NAMALWA (cell line): ENCODE measurements at regions not wholly inside any gene's neighbourhood (a gene's known extent, or its start where the extent isn't known, plus 50 kb on each side); places are given as distances from the start of the nearest gene placed in this dataset.

Experiments
- DNase-seq: peaks from one replicate; pipeline ENCODE4 v3.0.0-alpha.2; 2015; ENCODE audit warnings: low spot score

DNA sequence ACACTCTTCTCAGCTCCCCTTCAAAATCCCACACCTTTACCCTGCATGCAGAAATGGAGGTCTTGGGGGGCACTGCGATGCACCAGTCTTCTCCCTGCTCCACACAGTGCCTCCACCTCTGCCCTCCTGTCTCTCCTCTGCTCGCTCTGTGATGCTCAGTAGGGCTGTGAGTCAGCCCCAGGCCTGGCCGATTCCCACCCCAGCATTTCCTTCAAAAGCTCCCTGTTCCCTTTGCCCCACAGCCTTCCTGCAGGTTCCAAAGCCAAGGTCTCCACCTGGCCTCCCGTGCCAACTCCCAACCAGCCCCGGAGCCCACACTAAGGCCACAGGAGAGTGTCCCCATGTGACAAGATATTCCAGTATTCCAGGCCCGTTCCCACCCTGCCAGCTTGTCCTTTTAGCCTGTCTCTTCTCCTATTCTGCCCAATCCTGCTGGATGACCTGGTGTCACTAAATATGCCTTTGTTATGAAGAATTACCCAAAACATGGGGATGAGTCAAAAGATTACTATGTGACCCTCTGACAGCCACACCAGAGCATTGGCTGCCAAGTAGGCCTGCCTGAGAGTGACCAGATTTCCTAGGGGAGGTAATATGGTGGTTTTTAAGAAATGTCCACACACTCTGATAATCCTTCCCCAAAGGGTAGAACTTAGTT lies 118.9 kb upstream of the NXT1 start:
- DNase-seq: no peak

DNA sequence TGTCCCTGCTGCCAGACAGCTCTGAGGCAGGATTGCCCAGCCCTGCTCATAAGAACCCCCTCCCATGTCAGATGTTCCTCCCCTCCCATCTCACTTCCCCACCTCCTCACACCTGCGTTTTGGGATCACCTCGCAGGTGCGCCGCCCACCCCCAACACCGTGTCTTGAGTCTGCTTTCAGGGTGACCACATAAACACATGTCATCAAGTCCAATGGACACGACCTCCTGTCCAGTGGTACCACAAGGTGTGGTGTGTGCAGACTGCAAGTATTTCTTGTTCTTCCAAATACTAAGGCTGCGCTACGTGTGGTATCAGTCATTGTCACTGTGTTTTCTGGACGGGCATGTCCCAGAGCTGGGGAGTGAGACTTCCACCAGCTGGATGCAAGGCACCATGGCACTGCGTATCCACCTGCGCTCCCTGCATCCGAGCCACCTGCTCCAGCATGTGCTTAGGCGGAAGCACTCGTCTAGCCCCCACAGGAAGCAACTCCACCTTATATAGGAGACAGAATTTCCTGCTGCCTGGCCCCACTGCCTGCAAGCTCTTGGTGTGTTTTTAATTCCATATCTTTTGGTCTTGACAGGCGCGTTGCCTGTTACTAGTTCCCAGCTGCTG lies 119.7 kb upstream of the NXT1 start:
- DNase-seq: no peak

DNA sequence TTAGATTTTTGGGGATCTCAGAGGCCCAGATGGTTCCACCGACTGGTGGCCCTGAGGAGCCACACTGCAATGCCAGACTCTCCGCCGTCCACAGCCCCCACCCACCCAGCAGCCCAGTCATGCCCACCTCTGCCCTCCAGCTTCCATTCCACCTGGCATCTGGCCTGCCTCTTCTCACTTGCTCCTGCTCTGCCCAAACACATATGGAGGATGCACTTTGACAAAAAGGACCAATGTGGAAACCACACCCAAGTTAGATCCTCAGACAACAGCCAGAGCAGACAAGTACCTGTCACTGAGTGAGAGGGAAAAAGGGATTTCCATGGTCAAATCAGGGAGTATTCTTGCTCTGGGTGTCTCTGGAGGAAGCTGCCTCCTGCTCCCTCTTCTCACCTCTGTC lies 120.6 kb upstream of the NXT1 start:
- no peak for DNase-seq

GRCh38 chr20:23228912-23229311 lies 121.7 kb upstream of the NXT1 start:
- DNase-seq: no peak

GRCh38 chr20:23227976-23228375 lies 122.6 kb upstream of the NXT1 start:
- no peak for DNase-seq

DNA sequence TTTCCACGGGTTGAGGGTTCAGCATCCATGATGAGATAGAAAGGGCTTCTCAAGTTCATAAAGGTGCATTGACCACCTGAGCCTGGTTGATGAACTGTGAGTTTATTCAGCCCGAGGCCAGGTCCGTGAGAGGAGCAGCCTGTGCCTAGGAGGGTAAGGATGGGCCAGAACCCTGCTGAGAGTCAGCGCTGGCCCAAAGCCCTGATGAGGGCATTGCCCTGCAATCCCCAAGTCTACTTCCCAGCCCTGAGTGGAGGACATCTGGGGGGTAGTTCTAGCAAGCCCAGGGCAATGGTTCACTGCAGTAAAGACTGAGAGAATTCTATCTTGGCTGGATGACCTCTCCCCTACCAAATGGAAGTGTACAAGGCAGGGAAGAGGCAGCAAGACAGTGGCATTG lies 123.3 kb upstream of the NXT1 start:
- no peak for DNase-seq

DNA sequence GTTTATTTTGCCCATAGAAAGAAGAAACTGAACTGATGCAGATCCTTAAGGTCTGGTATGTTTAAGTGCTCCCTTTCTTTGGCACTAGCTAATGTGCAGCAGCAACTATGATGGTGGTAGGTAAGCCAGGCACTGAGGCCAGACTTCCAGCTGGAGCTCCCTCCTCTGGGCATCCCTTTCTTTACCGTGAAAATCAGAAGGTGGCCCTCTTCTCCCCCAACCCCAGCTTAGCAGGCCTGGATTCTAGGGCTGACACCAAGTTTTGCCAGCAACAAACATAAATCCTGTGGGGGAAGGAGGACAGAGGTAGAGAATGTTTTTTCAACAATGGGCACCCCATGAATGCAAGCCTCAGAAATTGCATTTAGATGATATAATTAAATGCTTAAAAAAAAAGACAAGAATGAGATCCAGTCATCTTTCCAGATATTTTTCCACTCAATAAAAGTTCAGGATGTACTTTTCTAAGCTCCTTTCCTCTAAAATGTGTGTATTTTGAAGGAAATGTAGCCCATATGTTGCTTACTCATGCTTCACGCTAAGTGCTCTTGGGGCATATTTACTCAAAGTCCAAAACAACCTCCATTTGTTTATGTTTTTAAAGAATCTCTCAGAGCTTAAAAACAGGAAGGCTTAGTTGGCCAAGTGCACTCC lies 123.9 kb upstream of the NXT1 start:
- no peak for DNase-seq

DNA sequence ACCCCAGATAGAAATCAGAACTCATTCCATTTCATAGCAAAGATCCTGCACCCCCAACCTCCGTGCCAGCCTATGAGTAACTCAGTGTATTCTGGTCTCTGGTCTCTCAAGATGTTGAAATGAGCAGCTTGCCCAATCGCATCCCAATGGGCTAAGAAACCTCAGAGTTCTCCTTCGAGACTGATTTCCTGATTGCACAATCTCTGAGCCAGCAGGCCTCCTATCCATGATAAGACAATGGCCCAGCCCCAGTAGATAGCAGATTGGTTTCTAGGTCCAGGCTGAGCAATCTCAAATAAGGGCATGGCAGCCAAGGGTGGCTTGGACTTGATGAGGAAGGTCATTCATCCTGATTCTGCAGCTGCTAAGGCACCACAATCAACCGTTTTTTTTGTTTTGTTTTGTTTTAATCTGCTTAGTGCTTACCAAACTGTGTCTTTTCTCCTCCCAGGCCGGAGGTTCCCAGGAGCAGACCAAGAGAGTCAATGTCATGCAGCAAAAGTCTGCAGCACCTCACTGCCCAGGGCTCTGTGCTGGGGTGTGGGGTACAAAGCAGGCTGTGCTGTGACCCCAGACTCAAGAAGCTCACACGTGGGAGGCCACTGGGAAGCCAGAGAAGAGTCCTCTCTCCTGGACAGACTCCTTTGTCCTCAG lies 125.1 kb upstream of the NXT1 start:
- DNase-seq: no peak

GRCh38 chr20:23224806-23225205 lies 125.8 kb upstream of the NXT1 start:
- DNase-seq: no peak

- no peak for DNase-seq
Observed at GRCh38 chr20:23223908-23224580, 126.5 kb upstream of the NXT1 start.

DNA sequence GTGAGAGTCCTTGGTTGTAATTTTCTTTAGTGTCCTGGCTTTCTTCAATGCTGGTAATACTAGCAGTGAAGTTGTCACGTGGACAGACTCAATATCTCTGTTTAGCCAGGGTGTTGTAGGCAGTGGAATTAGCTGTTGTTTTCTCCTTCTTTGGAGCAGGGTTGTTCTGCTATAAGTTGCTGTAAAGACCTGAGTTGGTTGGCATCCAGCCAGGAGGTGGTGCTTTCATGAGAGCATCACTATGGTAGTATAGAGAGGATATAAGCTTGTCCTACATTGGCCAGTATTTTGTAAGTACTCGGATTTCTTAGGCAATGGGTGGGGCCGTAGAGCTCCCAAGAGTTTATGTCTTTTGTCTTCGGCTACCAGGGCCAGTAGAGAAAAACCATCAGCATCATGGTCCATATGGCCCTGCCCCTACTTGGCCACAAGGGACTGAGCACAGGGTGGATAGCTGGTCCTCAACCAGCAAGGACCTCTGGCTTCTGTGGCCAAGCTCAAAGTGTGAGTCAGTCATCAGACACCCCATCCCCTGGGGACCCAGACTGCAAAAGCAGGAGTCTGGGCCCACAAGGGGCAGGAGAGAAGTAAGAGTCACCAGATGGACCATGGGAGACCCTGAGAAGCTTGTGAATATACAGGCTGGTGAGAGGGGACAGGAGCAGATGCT lies 127.9 kb upstream of the NXT1 start:
- no peak for DNase-seq

DNA sequence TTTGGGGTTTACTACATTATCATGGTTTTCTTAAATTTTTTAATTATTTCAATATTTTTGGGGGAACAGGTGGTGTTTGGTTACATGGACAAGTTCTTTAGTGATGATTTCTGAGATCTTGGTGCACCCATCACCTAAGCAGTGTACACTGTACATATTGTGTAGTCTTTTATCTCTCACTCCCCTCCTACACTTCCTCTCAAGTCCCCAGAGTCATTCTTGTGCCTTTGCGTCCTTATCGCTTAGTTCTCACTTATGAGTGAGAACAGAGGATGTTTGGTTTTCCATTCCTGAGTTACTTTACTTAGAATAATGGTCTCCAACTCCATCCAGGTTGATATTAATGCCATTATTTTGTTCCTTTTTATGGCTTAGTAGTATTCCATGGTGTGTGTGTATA lies 130.9 kb upstream of the CD93 start:
- no peak for DNase-seq

DNA sequence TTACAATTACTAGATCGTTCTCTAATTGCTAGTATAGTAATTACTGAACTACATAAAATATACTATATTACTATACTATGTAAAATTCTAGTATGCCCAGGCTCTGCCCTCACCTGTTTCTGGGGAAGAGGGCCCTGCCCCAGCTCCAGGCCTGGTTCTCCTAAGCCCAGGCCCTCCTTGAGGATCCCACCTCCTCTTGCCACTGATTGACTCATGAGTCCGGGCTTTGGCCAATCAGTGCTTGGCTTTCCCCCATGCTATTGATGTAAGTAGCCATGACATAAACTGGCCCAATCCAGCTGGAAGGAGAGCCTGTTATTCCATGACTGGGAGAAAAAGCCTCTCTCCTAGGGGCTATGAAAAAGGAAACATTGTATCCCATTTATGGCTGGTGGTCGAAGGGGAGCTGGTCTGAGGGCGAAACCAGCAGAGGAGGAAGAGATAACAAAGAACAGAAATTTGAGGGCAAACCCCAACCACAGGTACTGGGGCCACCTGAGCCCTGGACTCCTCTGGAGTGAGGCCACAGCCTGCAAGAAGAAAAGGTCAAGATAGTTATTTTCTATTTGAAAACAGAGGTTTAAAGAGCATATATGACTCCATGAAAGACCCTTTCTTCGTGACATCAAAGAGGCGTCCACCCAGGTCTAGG lies 129.3 kb upstream of the CD93 start:
- no peak for DNase-seq

DNA sequence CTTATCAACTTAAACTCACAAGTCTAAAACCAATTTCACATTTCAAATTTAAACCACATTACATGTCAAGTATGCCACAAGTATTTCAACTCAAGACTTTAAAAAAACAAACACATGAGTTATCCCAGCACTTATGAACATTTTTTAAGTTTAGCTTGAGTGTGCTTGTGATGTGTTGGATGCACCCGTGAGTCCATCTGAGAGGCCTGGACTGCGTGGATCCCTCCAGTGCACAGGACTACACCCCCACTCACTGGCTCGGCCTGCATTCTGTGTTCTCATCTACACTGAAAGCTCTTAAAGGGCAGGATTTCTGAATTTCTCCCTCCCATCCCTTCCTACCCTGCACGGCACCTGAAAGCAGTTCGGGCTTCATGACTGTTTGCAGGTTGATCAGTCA lies 128.8 kb upstream of the CD93 start:
- no peak for DNase-seq

DNA sequence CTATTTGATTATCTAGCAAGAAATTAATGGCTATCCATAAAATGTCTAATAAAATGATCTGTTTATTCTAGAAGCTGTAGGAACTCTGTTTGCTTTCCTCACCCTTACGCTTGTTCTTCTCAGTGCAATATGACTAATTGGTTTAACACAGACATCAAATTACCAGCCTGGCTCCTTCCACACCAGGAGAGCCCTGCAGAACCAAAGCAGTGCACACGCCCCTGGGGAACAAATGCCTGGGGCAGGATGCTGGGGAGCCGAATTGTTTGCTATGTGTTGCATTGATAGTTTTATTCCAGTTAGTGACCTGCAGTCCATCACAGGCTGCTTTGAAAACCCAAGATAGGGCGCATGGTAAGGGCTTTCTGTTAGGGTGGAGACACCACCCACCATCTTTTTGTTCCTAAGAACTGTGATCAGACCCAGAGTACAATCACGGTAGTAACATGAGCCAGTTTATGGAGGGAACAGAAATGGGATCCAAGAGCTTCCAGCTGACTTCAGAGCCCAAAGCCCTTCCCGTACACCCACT lies 126.4 kb upstream of the CD93 start:
- no peak for DNase-seq

GRCh38 chr20:23212011-23212410 lies 125.9 kb upstream of the CD93 start:
- no peak for DNase-seq

GRCh38 chr20:23211164-23211563 lies 125.0 kb upstream of the CD93 start:
- DNase-seq: no peak

GRCh38 chr20:23207826-23208540 lies 121.9 kb upstream of the CD93 start:
- DNase-seq: no peak

- DNase-seq: no peak
Observed at GRCh38 chr20:23206995-23207394, 120.9 kb upstream of the CD93 start.

DNA sequence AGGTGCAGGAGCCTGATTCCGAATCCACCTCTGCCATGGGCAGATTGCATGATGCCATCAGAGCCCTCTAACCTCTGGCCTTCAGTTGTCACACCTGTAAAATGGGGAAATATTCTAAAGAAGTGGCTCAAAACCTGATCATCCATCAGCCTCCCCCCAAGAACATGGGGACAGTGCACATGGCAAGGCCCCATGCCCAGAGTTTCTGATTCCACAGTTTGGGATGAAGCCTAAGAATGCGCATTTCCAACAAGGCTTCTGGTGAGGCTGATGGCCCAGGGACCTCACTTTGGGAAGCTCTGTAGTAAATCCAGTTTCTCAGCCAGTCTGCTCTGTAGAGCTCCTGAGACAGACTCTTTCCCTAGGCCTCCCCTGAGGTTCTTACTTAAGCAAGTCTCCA lies 119.9 kb upstream of the CD93 start:
- DNase-seq: no peak

- DNase-seq: no peak
Observed at GRCh38 chr20:23205611-23206041, 119.5 kb upstream of the CD93 start.
